ENCODE measurements at regions not wholly inside any gene's neighbourhood (a gene's known extent, or its start where the extent isn't known, plus 50 kb on each side); places are given as distances from the start of the nearest gene placed in this dataset.
"Not testable (repeated sequence)": the region's sequence is repeated elsewhere in the genome, so short reads cannot be mapped to it uniquely, and the experiment has no call there.

DNA sequence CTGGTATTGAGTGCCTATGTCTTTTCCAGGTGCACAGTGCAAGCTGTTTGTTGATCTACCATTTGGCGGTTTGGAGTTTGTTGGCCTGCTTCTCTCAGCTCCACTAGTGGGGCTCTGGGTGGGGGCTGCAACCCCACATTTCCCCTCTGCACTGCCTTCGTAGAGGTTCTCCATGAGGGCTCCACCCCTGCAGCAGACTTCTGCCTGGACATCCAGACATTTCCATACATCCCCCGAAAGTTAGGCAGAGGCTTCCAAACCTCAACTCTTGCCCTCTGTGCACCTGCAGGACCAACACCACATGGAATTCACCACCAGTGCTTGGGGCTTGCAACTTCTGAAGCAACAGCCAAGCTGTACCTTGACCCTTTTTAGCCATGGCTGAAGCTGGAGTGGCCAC lies 1024.1 kb downstream of the TMTC2 start:
- Mint-ChIP-seq H3K4me3 (no peak overlapping the region), H3K4me1 (ENCODE audit: unreplicated experiment) (no peaks in the 10 kb centered on the region), H3K27ac (no peak overlapping the region), H3K27me3 (no peaks in the 10 kb centered on the region), H3K9me3 (no peaks in the 10 kb centered on the region), H3K36me3 (no peaks in the 10 kb centered on the region)
- no peak for DNase-seq (ENCODE audit: extremely low spot score, unreplicated experiment)
- TF ChIP-seq, protein P1, sequence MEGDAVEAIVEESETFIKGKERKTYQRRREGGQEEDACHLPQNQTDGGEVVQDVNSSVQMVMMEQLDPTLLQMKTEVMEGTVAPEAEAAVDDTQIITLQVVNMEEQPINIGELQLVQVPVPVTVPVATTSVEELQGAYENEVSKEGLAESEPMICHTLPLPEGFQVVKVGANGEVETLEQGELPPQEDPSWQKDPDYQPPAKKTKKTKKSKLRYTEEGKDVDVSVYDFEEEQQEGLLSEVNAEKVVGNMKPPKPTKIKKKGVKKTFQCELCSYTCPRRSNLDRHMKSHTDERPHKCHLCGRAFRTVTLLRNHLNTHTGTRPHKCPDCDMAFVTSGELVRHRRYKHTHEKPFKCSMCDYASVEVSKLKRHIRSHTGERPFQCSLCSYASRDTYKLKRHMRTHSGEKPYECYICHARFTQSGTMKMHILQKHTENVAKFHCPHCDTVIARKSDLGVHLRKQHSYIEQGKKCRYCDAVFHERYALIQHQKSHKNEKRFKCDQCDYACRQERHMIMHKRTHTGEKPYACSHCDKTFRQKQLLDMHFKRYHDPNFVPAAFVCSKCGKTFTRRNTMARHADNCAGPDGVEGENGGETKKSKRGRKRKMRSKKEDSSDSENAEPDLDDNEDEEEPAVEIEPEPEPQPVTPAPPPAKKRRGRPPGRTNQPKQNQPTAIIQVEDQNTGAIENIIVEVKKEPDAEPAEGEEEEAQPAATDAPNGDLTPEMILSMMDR (conservative IDR thresholded peaks at IDR 0.05): no peak

GRCh38 chr12:83709899-83710298 lies 1023.2 kb downstream of the TMTC2 start:
- no peak overlapping the region for H3K27ac Mint-ChIP-seq
- DNase-seq (ENCODE audit: extremely low spot score, unreplicated experiment): no peak
- no peaks in the 10 kb centered on the region for H3K36me3 Mint-ChIP-seq
- H3K4me3 Mint-ChIP-seq: no peak overlapping the region
- TF ChIP-seq, protein P1 (conservative IDR thresholded peaks at IDR 0.05): no peak
- H3K4me1 Mint-ChIP-seq (ENCODE audit: unreplicated experiment): no peaks in the 10 kb centered on the region
- H3K27me3 Mint-ChIP-seq: no peaks in the 10 kb centered on the region
- no peaks in the 10 kb centered on the region for H3K9me3 Mint-ChIP-seq

DNA sequence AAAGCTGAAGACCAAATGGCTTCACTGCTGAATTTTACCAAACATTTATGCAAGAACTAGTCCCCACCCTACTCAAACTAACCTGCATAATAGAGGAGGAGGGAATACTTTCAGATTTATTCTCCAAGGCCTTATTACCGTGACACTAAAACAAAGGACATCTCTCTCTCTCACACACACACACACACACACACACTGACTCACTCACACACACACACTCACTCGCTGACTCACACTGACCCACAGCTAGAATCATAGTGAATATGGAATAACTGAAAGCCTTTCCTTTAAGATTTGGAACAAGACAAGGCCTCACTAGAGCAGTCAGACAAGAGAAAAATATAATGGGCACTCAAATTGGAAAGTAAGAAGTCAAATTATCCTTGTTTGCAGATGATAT lies 1014.1 kb downstream of the TMTC2 start:
- DNase-seq (ENCODE audit: extremely low spot score, unreplicated experiment): no peak
- H3K27me3 Mint-ChIP-seq: no peaks in the 10 kb centered on the region
- no peak overlapping the region for H3K27ac Mint-ChIP-seq
- no peaks in the 10 kb centered on the region for H3K36me3 Mint-ChIP-seq
- H3K9me3 Mint-ChIP-seq: no peaks in the 10 kb centered on the region
- H3K4me3 Mint-ChIP-seq: no peak overlapping the region
- TF ChIP-seq, protein P1 (conservative IDR thresholded peaks at IDR 0.05): no peak
- H3K4me1 Mint-ChIP-seq (ENCODE audit: unreplicated experiment): no peaks in the 10 kb centered on the region

- DNase-seq (ENCODE audit: extremely low spot score, unreplicated experiment); H3K4me3 Mint-ChIP-seq; H3K27ac Mint-ChIP-seq; H3K36me3 Mint-ChIP-seq; H3K4me1 Mint-ChIP-seq (ENCODE audit: unreplicated experiment); H3K27me3 Mint-ChIP-seq; H3K9me3 Mint-ChIP-seq: not testable (repeated sequence)
These were observed 1009.6 kb downstream of the TMTC2 start for GRCh38 chr12:83696311-83696710.

GRCh38 chr12:83691730-83692129 lies 1005.0 kb downstream of the TMTC2 start:
- no peaks in the 10 kb centered on the region for H3K4me1 Mint-ChIP-seq (ENCODE audit: unreplicated experiment)
- TF ChIP-seq, protein P1 (conservative IDR thresholded peaks at IDR 0.05): no peak
- H3K4me3 Mint-ChIP-seq: no peak overlapping the region
- DNase-seq (ENCODE audit: extremely low spot score, unreplicated experiment): no peak
- H3K36me3 Mint-ChIP-seq: no peaks in the 10 kb centered on the region
- no peak overlapping the region for H3K27ac Mint-ChIP-seq
- H3K27me3 Mint-ChIP-seq: no peaks in the 10 kb centered on the region
- peaks cover 20% of the 10 kb centered on the region for H3K9me3 Mint-ChIP-seq

DNA sequence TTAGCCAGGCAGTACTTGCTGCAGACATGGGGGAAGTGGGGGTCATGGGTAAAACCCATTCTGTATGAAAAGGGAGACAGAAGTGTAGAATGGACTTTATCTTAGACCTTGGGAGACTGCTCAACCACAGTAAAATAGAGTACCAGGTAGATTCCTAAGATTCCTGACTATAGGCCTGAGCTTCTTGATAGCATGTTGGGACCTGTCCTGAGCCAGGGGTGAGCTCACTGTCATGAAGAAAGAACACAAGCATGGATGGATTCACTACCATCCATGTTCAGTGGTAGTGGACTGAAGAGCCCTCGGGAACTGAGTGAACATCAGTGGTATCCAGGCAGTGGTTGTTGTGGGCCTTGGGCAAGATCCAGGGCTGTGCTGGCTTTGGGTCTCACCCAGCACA lies 1003.8 kb downstream of the TMTC2 start:
- H3K27me3 Mint-ChIP-seq: no peaks in the 10 kb centered on the region
- peaks cover 20% of the 10 kb centered on the region for H3K9me3 Mint-ChIP-seq
- DNase-seq (ENCODE audit: extremely low spot score, unreplicated experiment): no peak
- no peak overlapping the region for H3K27ac Mint-ChIP-seq
- no peaks in the 10 kb centered on the region for H3K4me1 Mint-ChIP-seq (ENCODE audit: unreplicated experiment)
- H3K36me3 Mint-ChIP-seq: no peaks in the 10 kb centered on the region
- TF ChIP-seq, protein P1 (conservative IDR thresholded peaks at IDR 0.05): no peak
- H3K4me3 Mint-ChIP-seq: no peak overlapping the region

Data from type B pancreatic cell (in vitro differentiated cells).